ENCODE measurements at regions not wholly inside any gene's neighbourhood (a gene's known extent, or its start where the extent isn't known, plus 50 kb on each side); places are given as distances from the start of the nearest gene placed in this dataset.
"Not testable (repeated sequence)": the region's sequence is repeated elsewhere in the genome, so short reads cannot be mapped to it uniquely, and the experiment has no call there.

DNA sequence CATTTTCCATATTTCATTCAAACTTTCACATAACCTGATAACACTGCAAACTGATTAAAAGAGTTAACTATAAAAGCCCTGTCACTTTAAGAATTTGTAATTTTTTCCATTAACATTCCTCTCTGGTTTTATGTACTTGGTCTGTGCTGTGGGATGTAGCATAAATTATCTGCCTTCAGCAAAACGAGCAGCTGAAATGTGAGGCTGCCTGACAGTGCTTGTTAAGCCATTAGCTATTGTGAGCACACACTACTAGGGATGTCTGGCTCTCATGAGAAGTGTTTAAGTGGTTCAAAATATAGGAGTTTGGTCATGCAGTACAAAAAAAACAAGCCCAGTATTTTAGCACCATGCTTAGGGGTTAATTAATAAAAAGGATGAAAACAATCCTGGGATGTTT, 63.0 kb downstream of the HOXA1 start:
- DNase-seq: no peak

DNA sequence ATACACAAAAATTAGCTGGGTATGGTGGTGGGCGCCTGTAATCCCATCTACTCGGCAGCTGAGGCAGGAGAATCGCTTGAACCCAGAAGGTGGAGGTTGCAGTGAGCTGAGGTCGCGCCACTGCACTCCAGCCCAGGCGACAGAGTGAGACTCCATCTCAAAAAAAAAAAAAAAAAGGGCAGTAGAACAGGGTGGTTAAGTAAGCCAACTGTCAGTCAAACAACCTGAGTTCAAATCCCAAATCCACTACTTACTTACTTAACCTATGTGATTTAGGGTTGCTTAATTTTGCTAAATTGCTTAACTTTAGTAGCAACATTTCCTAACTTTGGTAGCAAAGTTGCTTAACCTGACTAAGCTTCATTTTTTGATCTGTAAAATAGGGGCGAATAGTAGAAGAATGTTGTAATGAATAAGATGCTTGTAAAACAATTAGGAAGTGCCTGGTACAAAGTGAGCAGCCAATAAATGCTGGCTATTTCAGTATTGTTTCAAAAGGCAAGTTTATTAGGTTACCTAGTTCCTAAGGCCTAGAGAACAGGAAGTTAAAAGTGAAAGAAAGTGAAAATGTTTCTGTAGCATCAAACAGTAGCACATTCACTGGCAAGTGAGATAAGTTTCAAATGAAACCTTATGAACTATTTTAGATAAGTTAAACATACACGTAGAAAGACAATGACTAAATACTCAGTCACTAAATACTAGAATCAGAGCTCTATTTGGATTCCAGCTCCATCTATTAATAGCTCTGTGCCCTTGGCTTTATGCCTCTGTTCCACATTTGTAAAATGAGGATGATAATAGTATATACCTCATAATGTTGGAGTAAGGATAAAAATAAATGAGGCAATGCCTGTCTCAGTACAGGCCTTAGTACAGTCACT, 64.3 kb downstream of the HOXA1 start:
- peak; percentile 61 for DNase-seq

DNA sequence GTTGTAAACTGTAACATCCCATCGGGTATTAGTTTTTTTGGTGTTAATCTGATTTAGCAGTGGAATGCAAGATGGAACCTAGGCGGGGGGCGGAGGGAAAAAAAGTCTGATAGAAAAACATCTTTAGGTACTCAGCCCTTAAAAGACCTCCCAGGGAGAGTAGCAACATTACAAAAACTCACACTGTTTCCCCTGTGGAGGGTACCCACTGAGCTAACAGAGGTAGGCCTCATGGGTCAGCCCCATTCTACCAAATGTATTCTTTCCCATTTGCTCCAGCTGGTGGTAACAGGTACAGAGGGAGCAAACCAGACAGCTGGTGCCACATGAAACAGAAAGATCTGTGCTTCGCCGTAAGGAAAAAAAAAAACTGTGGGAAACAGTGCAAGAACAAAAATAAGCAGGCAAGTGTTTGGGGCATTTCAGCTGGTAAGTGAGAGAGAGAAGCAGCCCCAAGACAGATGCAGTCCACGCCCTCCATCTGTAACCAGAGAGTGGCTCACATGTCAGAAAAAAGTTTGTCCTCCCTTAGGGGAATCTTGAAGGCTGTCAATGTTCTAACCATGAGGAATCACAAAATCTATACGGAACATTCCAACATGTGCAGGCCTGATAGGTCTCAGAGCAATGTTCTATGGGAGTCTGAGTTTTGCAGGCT, 65.3 kb downstream of the HOXA1 start:
- DNase-seq: no peak

DNA sequence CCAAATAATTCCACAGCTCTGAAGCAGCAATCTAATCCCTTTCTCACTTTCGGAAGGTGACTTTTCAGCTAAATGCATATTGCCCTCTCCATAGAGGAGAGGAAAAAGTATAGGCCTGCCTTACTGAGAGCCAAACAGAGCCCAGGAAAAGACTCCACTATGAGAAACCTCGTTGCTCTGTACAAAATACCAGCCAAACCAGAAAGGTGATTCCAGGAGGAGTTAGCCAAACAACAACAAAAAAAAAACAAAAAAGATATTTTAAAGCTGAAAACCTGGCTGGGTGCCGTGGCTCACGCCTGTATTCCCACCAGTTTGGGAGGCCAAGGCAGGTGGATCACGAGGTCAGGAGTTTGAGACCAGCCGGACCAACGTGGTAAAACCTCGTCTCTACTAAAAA, 70.5 kb downstream of the HOXA1 start:
- no peak for DNase-seq

DNA sequence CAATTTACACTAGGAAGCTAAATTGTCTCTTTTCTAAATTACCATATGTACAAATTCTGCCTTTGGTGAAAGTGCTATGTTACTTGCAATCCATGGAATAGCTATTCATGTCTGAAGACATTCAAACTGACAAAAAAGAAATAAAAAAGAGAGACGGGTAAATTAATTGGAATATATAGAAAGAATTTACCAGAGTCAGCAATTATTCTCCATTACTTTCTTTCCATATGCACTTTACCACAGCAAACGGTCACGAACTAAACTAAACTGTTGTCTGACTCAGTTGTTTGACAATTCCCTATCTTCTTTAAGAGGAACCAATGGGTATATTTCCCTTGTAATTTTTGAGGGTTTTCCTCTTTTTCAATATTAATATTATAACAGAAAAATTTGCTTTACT, 85.7 kb downstream of the HOXA1 start:
- no peak for DNase-seq

DNA sequence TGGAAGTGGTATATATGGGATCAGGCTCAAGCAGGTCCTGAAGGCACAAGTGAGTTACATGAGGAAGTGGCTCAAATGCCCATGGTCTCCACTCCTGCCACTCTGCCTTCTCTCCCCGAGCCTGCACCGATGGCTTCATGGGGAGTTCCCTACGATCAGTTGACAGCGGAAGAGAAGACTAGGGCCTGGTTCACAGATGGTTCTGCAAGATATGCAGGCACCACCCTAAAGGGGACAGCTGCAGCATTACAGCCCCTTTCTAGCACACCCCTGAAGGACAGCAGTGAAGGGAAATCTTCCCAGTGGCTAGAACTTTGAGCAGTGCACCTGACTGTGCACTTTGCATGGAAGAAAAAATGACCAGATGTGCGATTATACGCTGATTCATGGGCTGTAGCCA, 95.3 kb downstream of the HOXA1 start:
- no peak for DNase-seq

DNA sequence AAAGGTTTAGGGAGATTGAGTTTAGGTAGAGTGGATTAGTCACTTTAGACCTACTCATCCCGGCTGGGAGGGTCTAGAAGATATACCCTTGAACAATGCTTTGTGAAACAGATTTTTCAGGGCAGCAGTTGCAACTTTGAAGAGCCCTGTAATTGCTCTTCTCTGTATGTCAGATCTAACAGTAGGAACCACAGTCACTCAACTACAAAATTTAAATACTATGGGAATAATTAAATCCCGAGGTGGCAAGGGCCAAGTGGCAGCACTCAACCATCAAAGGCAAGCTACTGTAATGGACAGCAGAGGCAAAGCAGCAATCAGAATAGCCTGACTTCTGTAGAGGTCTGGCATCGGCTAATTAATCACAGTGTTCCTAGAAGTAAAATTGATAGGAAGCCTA, 97.5 kb downstream of the HOXA1 start:
- not testable (repeated sequence) for DNase-seq

DNA sequence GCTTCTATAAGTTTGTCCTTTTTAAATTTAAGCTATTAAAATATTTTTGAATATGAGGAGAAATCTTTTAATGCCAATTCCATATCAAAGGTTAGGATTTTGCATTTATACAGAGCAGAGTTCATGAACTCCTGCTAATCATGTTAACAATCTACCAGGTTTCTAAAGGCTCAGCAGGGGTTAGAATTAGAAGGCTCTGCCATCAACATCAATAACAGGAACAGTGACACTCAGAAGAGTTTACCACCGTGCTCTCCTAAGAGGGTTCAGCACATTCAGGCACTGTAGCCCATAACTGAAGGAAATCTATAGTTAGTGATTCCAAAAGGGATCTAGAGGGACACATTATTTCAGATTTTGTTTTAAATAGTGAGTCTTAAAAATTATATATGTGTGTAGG, 100.1 kb downstream of the HOXA1 start:
- DNase-seq: no peak

DNA sequence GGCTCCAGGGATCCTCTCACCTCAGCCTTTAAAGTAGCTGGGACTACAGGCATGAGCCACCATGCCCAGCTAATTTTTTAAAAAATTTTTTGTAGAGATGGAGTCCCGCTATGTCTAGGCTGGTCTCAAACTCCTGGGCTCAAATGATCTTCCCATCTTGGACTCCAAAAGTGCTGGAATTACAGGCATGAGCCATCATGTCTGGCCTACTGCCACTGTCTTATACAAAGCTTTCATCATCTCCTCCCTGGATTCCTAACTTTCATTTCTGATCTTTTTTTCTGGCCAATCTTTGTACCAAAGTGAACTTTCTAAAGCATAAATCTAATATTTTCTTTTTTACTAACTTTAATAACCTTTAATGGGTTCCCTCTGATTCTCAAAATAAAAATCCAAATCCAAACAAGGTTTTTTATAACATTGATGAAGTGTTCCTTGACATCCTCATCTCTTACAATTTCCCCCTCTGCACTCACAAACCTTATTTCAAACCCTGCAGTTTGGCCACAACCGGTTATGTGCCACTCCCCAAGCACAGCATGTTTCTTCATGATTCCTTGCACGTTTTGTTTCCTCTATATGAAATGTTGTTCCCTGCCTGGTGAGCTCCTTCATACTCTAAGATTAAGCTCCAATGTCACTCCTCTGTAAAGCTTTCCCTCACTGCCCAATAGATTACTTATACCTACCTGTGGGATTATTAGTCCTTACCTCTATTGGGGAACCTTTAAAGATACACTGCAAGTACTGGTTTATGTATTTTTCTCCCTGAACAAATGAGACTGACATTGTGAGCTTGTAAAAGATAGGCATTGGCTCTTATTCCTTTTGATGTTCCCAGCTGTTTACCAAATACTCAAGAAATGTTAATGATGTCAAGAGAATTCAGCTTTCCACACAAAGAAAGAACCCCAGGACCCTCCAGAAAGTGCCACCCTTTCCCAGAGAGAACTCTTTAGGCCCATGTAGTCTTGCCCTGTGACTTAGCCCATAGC, 101.7 kb downstream of the HOXA1 start:
- no peak for DNase-seq

DNA sequence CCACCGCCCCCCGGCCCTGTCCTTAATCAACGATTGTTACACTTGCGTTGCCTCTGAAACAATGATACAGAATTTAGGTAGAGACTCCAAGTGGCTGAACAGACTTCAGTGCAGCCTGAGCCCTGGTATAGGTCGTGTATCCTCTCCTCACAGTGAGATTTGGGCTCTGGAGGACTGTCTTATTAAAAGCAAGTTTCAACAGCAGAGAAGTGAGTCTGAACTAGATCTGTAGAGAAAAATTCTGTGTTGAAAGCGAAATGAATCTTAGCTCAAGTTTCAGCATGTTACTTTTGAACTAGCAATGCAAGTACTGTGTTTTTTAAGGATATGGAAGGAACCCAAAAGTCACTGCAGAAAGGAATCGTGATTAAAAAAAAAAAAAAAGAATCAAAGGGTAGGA, 103.1 kb downstream of the HOXA1 start:
- no peak for DNase-seq

DNA sequence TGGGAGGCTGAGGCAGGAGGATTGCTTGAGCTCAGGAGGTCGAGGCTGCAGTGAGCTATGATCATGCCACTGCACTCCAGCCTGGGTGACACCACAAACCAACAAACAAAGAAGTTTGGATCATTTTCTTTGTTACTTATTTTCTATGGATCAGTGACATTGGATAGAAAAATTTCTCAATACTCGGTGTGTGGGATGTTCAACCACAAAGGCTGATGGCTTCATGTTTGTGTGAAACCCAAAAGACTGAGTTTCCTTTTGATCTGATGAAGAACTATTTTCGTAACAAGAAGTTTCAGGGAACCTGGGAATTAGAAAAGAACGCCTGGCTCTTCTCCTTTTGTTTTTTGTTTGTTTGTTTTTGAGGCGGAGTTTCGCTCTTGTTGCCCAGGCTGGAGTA, 104.0 kb downstream of the HOXA1 start:
- no peak for DNase-seq

DNA sequence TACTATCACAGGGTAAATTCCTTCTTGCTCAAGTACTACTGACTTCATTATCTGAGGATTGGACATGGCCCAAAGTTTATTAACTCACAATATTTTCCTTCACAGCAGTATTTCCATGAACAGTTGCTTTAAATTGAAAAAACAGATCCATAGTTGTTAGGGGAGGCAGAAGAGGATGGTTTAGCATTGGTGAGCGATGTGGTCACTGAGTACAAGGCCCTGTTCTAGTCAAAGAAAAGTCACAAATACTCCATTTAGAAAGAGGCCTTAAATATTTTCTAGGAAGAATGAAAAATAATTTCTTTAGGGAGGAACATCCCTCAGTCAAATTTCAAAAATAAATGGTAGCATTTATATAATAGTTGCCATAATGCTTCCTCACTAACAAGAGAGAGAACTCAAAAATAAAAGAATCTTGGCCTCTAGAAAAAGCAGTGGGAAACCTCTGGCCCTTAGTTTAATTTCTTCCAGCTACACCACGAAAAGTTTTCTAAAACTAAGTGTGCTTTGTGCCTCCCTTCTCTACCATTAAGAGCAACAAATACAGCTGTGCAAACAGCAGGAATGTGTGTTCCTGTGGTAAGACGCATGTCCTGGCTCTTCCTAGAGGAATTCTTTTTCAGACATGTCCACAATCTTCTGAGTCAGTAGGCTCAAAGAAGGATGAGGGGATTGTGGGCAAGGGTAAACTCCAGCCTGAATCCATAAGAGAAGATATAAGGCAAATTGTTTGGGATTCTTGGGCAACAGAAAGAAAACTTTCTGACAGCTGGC, 105.7 kb downstream of the HOXA1 start:
- no peak for DNase-seq

DNA sequence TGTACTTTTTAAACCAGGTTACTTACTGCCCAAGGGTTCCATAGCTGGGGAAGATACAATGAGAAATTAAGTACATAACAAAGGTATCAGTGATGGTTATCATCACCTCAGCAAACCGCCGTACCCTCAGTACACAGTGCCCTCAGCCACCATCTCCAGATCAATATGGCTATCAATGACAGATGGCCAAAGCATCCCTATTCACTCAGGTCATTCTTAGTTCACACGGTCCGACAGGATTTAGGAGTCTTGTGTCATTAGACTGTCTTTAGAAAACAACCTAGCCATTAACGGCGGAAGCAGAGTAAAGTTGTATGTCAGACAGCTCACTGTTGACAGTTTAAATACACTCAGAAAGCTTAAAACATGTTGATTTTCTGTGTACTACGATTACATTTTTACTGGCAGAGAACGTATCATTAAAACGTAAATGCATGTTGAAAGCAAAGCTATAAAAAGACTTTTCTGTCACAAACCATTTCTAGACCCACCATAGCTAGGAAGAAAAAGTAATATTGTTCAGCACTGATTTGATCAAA, 106.9 kb downstream of the HOXA1 start:
- no peak for DNase-seq

DNA sequence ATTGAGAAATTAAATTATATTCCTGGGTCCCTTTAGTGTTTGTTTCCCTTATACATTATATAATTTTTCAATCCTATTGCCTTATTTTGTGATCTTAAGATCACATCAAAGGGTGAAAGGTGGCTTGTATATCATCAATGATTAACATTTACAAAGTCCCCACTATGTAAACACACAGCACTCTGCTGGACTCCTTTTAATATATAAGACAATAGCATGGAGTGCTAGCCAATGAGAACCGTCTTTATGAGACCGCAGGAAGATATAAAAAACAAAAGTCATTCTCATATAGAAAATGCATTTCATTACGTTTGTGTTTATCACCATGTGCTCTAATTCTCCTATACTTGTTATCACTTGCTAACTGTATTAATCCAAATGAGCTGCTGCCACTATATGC, 108.5 kb downstream of the HOXA1 start:
- DNase-seq: no peak

DNA sequence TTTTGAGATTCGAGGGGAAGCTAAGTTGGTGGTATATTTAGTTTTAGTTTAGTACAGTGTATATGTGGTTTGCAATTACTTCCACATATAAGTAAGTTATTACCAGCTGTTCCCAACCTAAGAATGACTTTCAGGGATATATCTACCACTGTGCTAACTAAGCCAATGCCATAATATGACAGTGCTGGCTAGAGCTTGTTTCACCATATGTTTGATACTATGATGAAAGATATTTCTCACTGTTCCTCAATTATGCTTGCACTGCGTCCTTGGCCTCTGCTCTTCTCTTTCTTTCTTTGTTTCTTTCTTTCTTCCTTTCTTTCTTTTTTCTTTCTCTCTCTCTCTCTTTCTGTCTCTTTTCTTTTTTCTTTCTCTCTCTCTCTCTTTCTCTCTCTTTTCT, 113.8 kb upstream of the SKAP2 start:
- DNase-seq: no peak

DNA sequence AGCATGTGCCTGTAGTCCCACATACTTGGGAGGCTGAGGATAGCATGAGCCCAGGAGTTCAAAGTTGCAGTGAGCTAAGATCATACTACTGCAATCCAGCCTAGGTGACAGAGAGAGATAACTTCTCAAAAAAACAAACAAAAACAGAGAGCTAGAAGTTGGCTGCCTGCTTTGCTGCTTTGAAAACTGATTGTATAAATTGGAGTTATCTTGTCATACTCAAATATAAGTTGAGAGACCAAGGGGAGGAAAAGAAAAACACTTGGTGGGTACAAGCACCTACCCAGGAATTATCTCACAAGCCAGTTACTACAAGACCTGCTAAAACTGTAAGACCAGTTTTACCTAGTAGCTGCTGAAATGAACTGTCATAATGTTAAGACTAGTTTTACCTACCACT, 112.5 kb upstream of the SKAP2 start:
- DNase-seq: no peak

DNA sequence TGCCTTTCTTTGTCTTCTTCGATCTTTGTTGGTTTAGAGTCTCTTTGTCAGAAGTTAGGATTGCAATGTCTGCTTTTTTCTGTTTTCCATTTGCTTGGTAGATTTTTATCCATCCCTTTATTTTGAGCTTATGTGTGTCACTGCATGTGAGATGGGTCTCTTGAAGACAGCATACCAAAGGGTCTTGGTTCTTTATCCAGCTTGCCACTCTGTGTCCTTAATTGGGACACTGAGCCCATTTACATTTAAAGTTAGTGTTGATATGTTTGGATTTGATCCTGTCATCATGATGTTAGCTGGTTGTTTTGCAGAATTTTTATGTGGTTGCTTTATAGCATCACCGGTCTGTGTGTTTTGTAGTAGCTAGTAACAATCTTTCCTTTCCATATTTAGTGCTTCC, 107.5 kb upstream of the SKAP2 start:
- not testable (repeated sequence) for DNase-seq

DNA sequence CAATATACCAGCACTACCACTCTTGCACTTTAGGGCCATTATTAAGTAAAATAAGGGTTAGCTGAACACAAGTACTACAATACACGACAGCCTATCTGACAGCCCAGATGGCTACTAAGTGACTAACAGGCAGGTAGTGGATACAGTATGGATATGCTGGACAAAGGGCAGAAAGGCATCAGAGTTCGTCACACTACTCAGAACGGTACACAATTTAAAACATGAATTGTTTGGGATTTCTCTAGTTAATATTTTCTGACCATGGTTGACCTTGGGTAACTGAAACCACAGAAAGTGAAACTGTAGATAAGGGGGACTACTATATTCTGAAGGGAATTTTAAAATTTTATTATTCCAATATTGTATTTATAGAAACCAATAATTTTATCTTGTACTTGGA, 101.3 kb upstream of the SKAP2 start:
- DNase-seq: no peak

DNA sequence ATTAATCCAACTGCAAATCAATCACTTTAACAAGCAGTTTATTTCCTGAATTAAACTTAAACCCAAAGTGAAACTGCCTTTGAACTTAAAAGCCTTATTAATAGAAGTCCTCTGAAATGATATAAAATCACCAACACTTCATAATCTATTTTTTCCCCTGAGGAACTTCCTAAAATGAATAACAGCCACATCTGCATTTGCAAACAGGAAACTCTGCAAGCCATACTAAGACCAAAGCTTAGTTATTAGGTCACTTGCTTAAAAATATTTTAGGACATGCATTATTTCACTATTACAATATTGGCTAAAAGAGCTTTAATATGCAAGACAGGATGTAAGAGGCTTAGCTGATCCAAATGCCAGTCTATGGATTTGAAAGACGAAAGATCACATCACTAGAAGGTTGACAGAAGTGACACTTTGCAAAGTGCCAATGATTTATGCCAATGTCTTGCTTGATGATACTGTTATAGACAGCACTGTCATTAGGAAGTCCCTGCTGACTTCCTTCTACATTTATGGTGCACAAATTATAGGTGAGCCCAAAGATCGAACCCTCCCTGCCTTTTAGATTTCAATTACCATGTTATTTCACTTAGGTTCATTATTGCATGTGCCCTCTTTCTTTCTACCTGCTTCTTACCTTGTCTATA, 99.9 kb upstream of the SKAP2 start:
- no peak for DNase-seq

DNA sequence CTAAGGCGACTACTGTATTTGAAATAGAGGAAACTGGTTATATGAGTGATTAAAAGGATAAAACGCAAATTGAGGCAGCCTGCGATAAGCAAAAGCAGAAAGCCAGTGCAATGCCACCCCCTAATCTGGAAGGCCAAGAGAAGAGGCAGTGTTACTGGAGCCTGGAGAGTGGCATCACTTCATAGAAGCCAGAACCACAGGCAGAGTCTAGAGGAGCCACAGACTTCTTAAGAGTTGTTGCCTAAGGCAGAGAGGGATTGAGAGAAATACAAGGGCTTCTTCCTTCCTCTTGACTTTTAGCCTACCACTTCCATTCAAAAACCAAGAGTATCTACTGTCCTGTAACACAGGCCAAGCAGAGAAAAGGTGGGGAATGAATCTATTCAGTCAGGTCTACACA, 94.9 kb upstream of the SKAP2 start:
- no peak for DNase-seq

DNA sequence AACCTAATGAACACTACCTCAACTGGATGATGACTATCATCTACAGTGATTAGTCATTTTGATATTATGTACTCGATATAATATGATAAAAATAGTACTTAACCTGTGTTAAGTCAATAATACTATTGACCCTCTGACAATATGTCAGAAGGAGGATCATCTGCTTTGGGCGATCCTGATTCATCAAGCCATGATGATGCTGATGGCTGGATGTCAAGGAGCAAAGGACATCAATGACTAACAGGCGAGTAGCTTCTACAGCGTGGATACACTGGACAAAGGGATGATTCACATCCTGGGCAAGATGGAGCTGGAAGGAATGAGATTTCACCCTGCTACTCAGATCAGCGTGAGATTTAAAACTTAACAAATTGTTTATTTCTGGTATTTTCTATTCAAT, 94.4 kb upstream of the SKAP2 start:
- no peak for DNase-seq

DNA sequence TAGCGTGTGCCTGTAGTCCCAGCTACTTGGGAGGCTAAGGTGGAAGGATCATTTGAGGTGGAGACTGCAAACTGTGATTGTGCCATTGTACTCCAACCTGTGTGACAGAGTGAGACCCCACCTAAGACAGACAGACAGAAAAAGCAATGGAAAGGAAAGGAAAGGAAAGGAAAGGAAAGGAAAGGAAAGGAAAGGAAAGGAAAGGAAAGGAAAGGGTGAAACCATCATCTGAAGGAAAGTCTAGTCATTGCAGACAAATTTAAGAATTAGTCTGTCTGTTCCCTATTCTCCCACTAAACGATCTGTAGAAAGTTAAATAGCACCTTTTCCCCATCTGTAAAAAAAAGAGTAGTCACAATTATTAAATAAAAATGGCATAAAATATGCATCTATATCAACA, 91.1 kb upstream of the SKAP2 start:
- DNase-seq: no peak

Measured in SIG-M5 (cell line).